Keratinocyte (primary cell): ENCODE measurements at regions not wholly inside any gene's neighbourhood (a gene's known extent, or its start where the extent isn't known, plus 50 kb on each side); places are given as distances from the start of the nearest gene placed in this dataset.

ENCODE experiments used
- CTCF ChIP-seq, 3 experiments: IDR thresholded peaks in 1 of 3; conservative IDR thresholded peaks in 1 of 3; optimal IDR thresholded peaks in 1 of 3; 2 replicates in 2 of 3; 3 replicates in 1 of 3; pipeline versions ENCODE3 to v1.5.1; 2011; ENCODE audit warnings: low read length in 3 of 3, mild to moderate bottlenecking in 3 of 3, moderate library complexity in 2 of 3, control low read depth in 1 of 3, inconsistent platforms in 1 of 3; ENCODE audit not compliant: insufficient read depth in 2 of 3; ENCODE audit errors: extremely low read depth in 1 of 3
- EZH2 ChIP-seq: IDR thresholded peaks from one replicate; pipeline ENCODE4 v1.6.1; 2012; ENCODE audit warnings: inconsistent platforms, mild to moderate bottlenecking, low read length, moderate library complexity

DNA sequence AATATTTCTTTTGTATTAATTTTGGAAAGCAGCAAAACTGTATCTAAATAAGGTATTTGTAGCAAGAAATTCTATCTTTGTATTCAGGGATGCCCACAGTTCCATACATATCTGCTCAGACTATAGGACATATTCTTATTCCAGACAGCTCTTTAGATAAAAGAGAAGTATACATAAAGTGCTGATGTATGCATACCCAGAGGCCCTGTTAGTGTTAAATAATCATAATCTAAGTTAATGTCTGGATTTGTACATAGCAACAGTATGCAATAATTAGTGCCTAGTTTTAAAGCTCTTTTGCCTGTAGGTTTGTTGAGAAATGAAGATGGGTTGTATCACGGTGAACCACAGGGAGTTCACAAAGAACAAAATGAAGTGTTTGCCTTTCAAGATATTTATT is 428.0 kb upstream of the RGPD4 start:
- TF ChIP-seq CTCF (optimal IDR thresholded peaks at IDR 0.05 in 1 of 3, IDR thresholded peaks at IDR 0.05 in 1 of 3, conservative IDR thresholded peaks at IDR 0.05 in 1 of 3; ENCODE audit: extremely low read depth in 1 of 3, insufficient read depth in 2 of 3, low read length in 3 of 3) (no peak), EZH2 (no peak)
